IMR-90 (cell line): ENCODE measurements at regions not wholly inside any gene's neighbourhood (a gene's known extent, or its start where the extent isn't known, plus 50 kb on each side); places are given as distances from the start of the nearest gene placed in this dataset.

Experiments
- ATAC-seq: fragments of 200-7000 bp; cut with Tn5 transposase; 2 replicates; pipeline ENCODE4 v1.9.1; 2020; ENCODE audit warnings: low read depth, mild to moderate bottlenecking, moderate library complexity
- BruUV-seq: library from RNA; stranded (reverse); fragments of 400-500 nt; replicated peaks from 2 replicates; lab custom pipeline; 2021; lab: Mats Ljungman, UMichigan
- CTCF ChIA-PET: fragments of 300-600 bp; formaldehyde crosslinking; extraction: SDS; loops from one replicate; lab custom pipeline; 2021; ENCODE audit warnings: antibody characterized with exemption; lab: Yijun Ruan, JAX
- POLR2A ChIA-PET: fragments of 300-600 bp; sonication (Branson Sonifier 250); formaldehyde crosslinking; loops from one replicate; lab custom pipeline; 2022; ENCODE audit warnings: antibody characterized with exemption; ENCODE audit not compliant: unreplicated experiment; lab: Charles Lee
- DNase-seq: peaks from one replicate; pipeline ENCODE4 v3.0.0; 2013
- H2AFZ ChIP-seq: replicated peaks from 2 replicates; pipeline ENCODE3; 2013; ENCODE audit warnings: low read length, mild to moderate bottlenecking; ENCODE audit not compliant: poor library complexity
- H2AK5ac ChIP-seq: 2 replicates; pipeline ENCODE4 v1.6.1; 2013; ENCODE audit warnings: low read depth, low read length, inconsistent platforms
- H2AK9ac ChIP-seq: replicated peaks from 2 replicates; pipeline ENCODE3; 2013; ENCODE audit warnings: mild to moderate bottlenecking, low read depth, low read length, moderate library complexity; ENCODE audit not compliant: poor library complexity
- H2BK120ac ChIP-seq: 2 replicates; pipeline ENCODE4 v1.6.1; 2013; ENCODE audit warnings: low read depth, low read length, inconsistent platforms
- H2BK15ac ChIP-seq: 3 replicates; pipeline ENCODE4 v1.6.1; 2013; ENCODE audit warnings: low read depth, low read length, inconsistent platforms
- H2BK20ac ChIP-seq: 2 replicates; pipeline ENCODE4 v1.6.1; 2013; ENCODE audit warnings: low read depth, mild to moderate bottlenecking, inconsistent platforms, low read length, moderate library complexity
- H2BK5ac ChIP-seq: 2 replicates; pipeline ENCODE4 v1.6.1; 2013; ENCODE audit warnings: mild to moderate bottlenecking, low read depth, low read length, inconsistent platforms; ENCODE audit not compliant: poor library complexity, severe bottlenecking
- H3K14ac ChIP-seq: replicated peaks from 2 replicates; pipeline ENCODE4 v1.6.1; 2013; ENCODE audit warnings: low read depth, low read length, inconsistent platforms
- H3K18ac ChIP-seq: 2 replicates; pipeline ENCODE4 v1.6.1; 2013; ENCODE audit warnings: low read depth, low read length, control low read depth
- H3K23ac ChIP-seq: 2 replicates; pipeline ENCODE4 v1.6.1; 2013; ENCODE audit warnings: low read depth, low read length, inconsistent platforms
- H3K27ac ChIP-seq: 2 replicates; pipeline ENCODE4 v1.5.1; 2013; ENCODE audit warnings: mild to moderate bottlenecking, control low read depth, low read length; ENCODE audit not compliant: insufficient read depth
- H3K27me3 ChIP-seq: 2 replicates; pipeline ENCODE4 v1.6.1; 2013; ENCODE audit warnings: low read length; ENCODE audit not compliant: control insufficient read depth, insufficient read depth
- H3K36me3 ChIP-seq: 2 replicates; pipeline ENCODE4 v1.6.1; 2013; ENCODE audit warnings: low read length, mixed read lengths; ENCODE audit not compliant: control insufficient read depth, insufficient read depth
- H3K4ac ChIP-seq: 2 replicates; pipeline ENCODE4 v1.6.1; 2013; ENCODE audit warnings: low read depth, low read length, inconsistent platforms
- H3K4me1 ChIP-seq: 2 replicates; pipeline ENCODE4 v1.6.1; 2013; ENCODE audit warnings: low read length, mixed read lengths; ENCODE audit not compliant: control insufficient read depth, insufficient read depth
- H3K4me2 ChIP-seq: 2 replicates; pipeline ENCODE4 v1.6.1; 2013; ENCODE audit warnings: low read depth, mild to moderate bottlenecking, control low read depth, low read length, moderate library complexity
- H3K4me3 ChIP-seq: 2 replicates; pipeline ENCODE4 v1.5.1; 2013; ENCODE audit warnings: low read depth, mild to moderate bottlenecking, control low read depth, low read length, moderate library complexity; ENCODE audit not compliant: insufficient read depth
- H3K56ac ChIP-seq: 2 replicates; pipeline ENCODE4 v1.6.1; 2013; ENCODE audit warnings: low read length, inconsistent platforms; ENCODE audit not compliant: insufficient read depth; ENCODE audit errors: extremely low read depth
- H3K79me1 ChIP-seq, 2 experiments: 2 replicates each; pipeline ENCODE4 v1.6.1; 2013; ENCODE audit warnings: low read length in 2 of 2, inconsistent platforms in 1 of 2, low read depth in 1 of 2
- H3K9ac ChIP-seq: 2 replicates; pipeline ENCODE4 v1.6.1; 2013; ENCODE audit warnings: low read depth, low read length, control low read depth
- H3K9me1 ChIP-seq: 2 replicates; pipeline ENCODE4 v1.6.1; 2013; ENCODE audit warnings: low read length, inconsistent platforms; ENCODE audit not compliant: insufficient read depth
- H3K9me3 ChIP-seq: 2 replicates; pipeline ENCODE4 v1.6.1; 2013; ENCODE audit warnings: low read length; ENCODE audit not compliant: control insufficient read depth, insufficient read depth
- H4K20me1 ChIP-seq: 2 replicates; pipeline ENCODE4 v1.6.1; 2013; ENCODE audit warnings: low read length, inconsistent platforms; ENCODE audit not compliant: insufficient read depth
- H4K5ac ChIP-seq: 2 replicates; pipeline ENCODE4 v1.6.1; 2013; ENCODE audit warnings: mild to moderate bottlenecking, low read depth, low read length, control low read depth
- H4K8ac ChIP-seq, 2 experiments: 2 replicates each; pipeline ENCODE4 v1.6.1; 2013; ENCODE audit warnings: low read depth in 2 of 2, low read length in 2 of 2, control low read depth in 1 of 2, inconsistent platforms in 1 of 2
- H4K91ac ChIP-seq: 2 replicates; pipeline ENCODE4 v1.6.1; 2013; ENCODE audit warnings: low read depth, low read length, inconsistent platforms; ENCODE audit not compliant: insufficient read depth
- BHLHE40 ChIP-seq: fragments of 150-350 bp; IDR thresholded peaks from 2 replicates; pipeline ENCODE4 v1.6.1; 2016; ENCODE audit warnings: mild to moderate bottlenecking, low read depth, low read length
- MAZ ChIP-seq: IDR thresholded peaks from 2 replicates; pipeline ENCODE4 v1.6.1; 2012; ENCODE audit warnings: low read depth, mild to moderate bottlenecking, low read length, improper control_type of control experiment, moderate library complexity, borderline replicate concordance
- WGBS, 2 experiments: methylation state at CpG; one replicate each; pipeline versions ENCODE4 v1.1.5 to v1.1.7; 2013; ENCODE audit warnings: missing lambda C conversion rate in 2 of 2; ENCODE audit not compliant: insufficient read length in 1 of 2; ENCODE audit errors: extremely low coverage in 2 of 2; 5-methylcytosine and 5-hydroxymethylcytosine counted together
- dilution Hi-C: fragments of 300-500 bp; cut with HindIII; formaldehyde crosslinking; loops from one replicate; pipeline ENCODE4 v1.14.3; 2018; ENCODE audit warnings: low sequenced_read_pairs; ENCODE audit not compliant: unreplicated experiment
- in situ Hi-C: fragments of 300-500 bp; cut with MboI; formaldehyde crosslinking; loops from 3 replicates; pipeline ENCODE4 v1.14.3; 2019; ENCODE audit warnings: low sequenced_read_pairs, inconsistent platforms, mixed read lengths
- intact Hi-C: fragments of 100-400 bp; cut with micrococcal nuclease; formaldehyde crosslinking; loops from 2 replicates; pipeline ENCODE4 v1.10.0; 2022

DNA sequence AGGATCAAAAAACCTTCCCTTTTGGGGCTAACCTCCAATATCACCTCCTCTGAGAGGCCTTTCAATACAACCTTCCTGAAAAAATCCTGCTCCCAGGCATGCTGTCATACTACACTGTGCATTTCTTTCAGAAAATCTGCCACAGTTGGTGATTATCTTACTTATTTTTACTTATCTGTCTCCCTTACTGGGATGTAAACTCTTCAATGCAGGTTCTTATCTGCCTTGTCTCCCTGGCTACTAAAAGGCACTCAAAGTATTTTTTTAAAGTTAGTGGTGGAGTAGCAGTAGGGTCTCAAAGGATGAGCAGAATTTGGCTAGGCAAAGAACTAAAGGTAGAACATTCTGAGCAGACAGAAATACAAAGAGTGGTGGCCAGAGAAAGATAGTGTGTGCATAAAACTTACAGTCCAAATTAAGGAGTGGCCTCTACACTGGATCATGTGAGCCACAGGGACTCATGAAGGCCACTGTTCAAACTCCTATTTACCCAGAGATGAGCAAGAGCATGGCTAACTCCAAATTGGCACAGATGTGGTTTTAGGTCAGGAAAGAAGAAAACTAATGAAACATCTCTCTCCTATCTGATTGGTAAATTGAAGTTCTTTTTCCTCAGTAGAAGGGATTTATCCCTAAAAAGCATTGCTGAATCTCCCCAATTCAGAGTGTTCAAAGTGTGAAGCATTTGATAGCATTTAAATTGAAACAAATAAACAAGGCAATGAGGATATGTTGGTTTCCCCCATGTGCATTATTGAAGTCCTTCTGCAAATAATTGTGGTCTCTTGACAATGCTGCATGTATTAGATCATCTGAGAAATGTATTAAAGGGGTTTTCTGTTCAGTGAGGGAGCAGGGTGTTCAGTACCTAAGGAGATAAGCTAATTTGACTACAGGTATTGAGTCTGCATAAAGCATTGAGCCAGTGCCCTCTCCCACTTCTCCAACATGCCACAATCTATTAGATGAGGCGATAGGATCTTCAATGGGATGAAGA, 285.5 kb downstream of the MREG start:
- Histone ChIP-seq H3K18ac (peak overlapping the region; percentile 28; the same call in 1 of the 2 replicates), H3K4me2 (no peak overlapping the region), H2BK15ac (peak overlapping the region; percentile 74; the same call in 2 of the 3 replicates), H2AFZ (peak overlapping the region; percentile 57), H2BK120ac (peak overlapping the region; percentile 76; the same call in 1 of the 2 replicates), H2BK5ac (peak overlapping the region; percentile 53), H4K20me1 (no peaks in the 10 kb centered on the region), H2AK9ac (no peak overlapping the region), H4K8ac (peak overlapping the region in 1 of 2 experiments; percentile 29; a peak in 1 of 4 replicates), H3K4me1 (peaks cover 10% of the 10 kb centered on the region; the same call in 1 of the 2 replicates), H3K56ac (no peak overlapping the region; the same call in 1 of the 2 replicates), H3K9ac (no peak overlapping the region), H3K4me3 (no peak overlapping the region), H4K91ac (no peak overlapping the region; the same call in 1 of the 2 replicates), H3K14ac (peak overlapping the region; percentile 69), H3K27ac (no peak overlapping the region), H3K9me3 (no peaks in the 10 kb centered on the region), H3K4ac (peak overlapping the region; percentile 48; the same call in 1 of the 2 replicates), H2BK20ac (peak overlapping the region; percentile 85), H3K36me3 (no peaks in the 10 kb centered on the region), H3K23ac (peak overlapping the region; percentile 31; the same call in 1 of the 2 replicates), H3K9me1 (peaks cover 3% of the 10 kb centered on the region; the same call in 1 of the 2 replicates), H4K5ac (no peak overlapping the region; the same call in 1 of the 2 replicates), H3K27me3 (no peaks in the 10 kb centered on the region), H2AK5ac (no peak overlapping the region; the same call in 1 of the 2 replicates), H3K79me1 (no peaks in the 10 kb centered on the region)
- CTCF ChIA-PET = interaction anchor here (1.5 kb wide), 1 partner anchor 35 kb away, joined by 3 read pairs; no protein-coding TSS in a partner anchor
- no CpG with 5 or more reads among the region's 1 CpG for WGBS, 2 experiments
- POLR2A ChIA-PET = no interaction called here
- TF ChIP-seq MAZ (no peak), BHLHE40 (0 out of 2 replicates have a peak, but pooled peaks have one; percentile 5)
- BruUV-seq = no TSS peak
- ATAC-seq (peak; percentile 53), DNase-seq (peak; percentile 59)
- intact Hi-C loops (no loop called here), dilution Hi-C loops (no loop called here), in situ Hi-C loops (no loop called here)
